ENCODE measurements at regions not wholly inside any gene's neighbourhood (a gene's known extent, or its start where the extent isn't known, plus 50 kb on each side); places are given as distances from the start of the nearest gene placed in this dataset.

DNA sequence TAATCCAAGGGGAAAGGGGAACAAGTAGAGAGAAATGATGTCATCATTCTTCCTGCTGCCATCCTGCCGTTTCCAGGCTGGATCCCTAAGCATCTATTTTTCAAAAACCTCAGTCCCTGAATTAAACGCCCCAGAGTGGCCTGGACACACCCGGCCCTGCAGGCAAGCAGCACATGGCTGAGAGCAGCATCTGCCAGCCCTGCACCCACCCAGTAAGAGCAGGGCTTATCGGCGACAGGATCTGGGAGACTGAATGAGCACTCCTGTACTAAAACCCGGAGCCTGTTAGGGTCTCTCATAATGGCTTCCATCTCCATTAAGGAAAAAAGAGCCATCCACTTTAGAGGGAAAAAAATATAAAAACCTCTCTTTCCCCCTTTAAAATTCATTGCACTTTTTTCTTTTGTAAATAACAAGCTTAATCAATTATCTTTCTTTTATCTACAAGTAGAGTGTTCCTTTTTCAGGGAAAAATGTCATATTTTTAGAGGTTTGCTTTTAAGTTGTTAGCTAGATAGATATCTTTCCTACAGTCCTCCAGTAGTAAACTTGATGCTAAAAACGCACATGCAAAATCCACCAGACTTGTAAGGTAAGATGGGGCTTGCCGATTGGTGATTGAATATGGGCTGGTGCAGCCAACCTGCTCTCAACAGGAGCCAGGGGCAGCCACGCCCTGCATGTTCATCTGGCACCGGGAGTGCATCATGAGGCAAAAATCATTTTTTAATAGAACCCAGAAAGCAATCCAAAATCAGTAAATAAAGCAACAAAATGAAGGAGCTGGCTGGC lies 457.8 kb downstream of the EIPR1 start:
- Histone ChIP-seq H3K27me3 (ENCODE audit: low read length) (no peaks in the 10 kb centered on the region), H3K79me2 (ENCODE audit: insufficient read depth, low read length) (no peaks in the 10 kb centered on the region), H3K9ac (ENCODE audit: low read length) (no peak overlapping the region), H3K27ac (ENCODE audit: low read depth, low read length) (no peak overlapping the region), H2AFZ (ENCODE audit: low read depth, low read length, severe bottlenecking) (no peak overlapping the region), H3K9me2 (replicated peaks; ENCODE audit: insufficient read depth, low read length) (no peaks in the 10 kb centered on the region; the same call in 1 of the 2 replicates), H3K4me3 (ENCODE audit: insufficient read depth, low read length, poor library complexity, severe bottlenecking) (no peak overlapping the region), H4K20me1 (ENCODE audit: low read depth, low read length) (no peaks in the 10 kb centered on the region), H3K4me2 (ENCODE audit: low read depth, low read length, poor library complexity, severe bottlenecking) (no peak overlapping the region), H3K36me3 (ENCODE audit: low read length) (no peaks in the 10 kb centered on the region), H3K9me3 (ENCODE audit: insufficient read depth, low read length) (no peaks in the 10 kb centered on the region), H3F3A (ENCODE audit: insufficient read depth) (no peaks in the 10 kb centered on the region)
- TF ChIP-seq, protein P1, sequence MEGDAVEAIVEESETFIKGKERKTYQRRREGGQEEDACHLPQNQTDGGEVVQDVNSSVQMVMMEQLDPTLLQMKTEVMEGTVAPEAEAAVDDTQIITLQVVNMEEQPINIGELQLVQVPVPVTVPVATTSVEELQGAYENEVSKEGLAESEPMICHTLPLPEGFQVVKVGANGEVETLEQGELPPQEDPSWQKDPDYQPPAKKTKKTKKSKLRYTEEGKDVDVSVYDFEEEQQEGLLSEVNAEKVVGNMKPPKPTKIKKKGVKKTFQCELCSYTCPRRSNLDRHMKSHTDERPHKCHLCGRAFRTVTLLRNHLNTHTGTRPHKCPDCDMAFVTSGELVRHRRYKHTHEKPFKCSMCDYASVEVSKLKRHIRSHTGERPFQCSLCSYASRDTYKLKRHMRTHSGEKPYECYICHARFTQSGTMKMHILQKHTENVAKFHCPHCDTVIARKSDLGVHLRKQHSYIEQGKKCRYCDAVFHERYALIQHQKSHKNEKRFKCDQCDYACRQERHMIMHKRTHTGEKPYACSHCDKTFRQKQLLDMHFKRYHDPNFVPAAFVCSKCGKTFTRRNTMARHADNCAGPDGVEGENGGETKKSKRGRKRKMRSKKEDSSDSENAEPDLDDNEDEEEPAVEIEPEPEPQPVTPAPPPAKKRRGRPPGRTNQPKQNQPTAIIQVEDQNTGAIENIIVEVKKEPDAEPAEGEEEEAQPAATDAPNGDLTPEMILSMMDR (IDR thresholded peaks at IDR 0.05; ENCODE audit: insufficient read depth, low read length, poor library complexity, severe bottlenecking) = no peak
- no peak for TF ChIP-seq EZH2phosphoT487 (conservative IDR thresholded peaks at IDR 0.05; ENCODE audit: low read length)

DNA sequence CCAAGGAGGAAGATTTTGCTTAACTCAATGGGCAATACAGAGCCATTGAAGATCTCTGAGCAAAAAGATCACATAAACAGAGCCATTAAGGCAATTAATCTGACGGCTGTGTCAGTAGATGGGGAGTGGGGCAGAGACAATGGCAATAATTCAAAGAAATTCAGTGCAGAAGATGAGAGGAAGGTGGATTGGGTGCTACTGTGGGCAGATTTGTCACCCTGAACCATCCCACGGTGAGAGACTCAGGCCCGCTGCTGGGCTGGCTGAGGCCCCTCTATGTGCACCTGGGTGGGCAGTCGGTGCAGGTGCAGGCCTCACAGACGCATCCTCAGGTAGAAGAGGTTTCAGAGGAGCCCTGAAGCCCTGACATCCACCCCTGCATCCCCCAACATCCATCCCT lies 458.6 kb downstream of the EIPR1 start:
- no peaks in the 10 kb centered on the region for H3K27me3 ChIP-seq (ENCODE audit: low read length)
- H3K9ac ChIP-seq (ENCODE audit: low read length) = no peak overlapping the region
- H3K9me3 ChIP-seq (ENCODE audit: insufficient read depth, low read length) = no peaks in the 10 kb centered on the region

DNA sequence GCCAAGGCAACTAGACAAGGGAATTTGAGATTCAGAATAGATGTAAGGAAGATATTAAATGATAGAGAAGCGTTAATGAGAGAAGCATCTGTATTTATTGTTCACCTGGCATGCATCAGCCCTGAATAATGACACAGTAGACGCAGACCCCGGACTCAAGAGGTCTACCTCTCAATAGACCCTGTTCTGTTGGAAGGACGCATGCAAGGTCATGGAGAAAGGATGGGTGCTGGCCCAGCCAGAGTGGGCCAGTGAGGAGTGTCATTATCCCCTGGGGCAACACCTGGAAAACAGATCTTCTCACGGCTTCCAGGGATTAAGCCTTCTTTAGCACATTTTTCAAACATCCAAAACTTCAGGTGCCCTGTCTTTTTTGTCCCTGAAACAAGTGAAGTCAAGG lies 461.0 kb downstream of the EIPR1 start:
- no peaks in the 10 kb centered on the region for H3K36me3 ChIP-seq (ENCODE audit: low read length)
- H2AFZ ChIP-seq (ENCODE audit: low read depth, low read length, severe bottlenecking) = no peak overlapping the region
- H3K27ac ChIP-seq (ENCODE audit: low read depth, low read length) = no peak overlapping the region
- no peak overlapping the region for H3K4me2 ChIP-seq (ENCODE audit: low read depth, low read length, poor library complexity, severe bottlenecking)
- H3F3A ChIP-seq (ENCODE audit: insufficient read depth) = no peaks in the 10 kb centered on the region
- H3K4me3 ChIP-seq (ENCODE audit: insufficient read depth, low read length, poor library complexity, severe bottlenecking) = no peak overlapping the region
- TF ChIP-seq, protein P1 (IDR thresholded peaks at IDR 0.05; ENCODE audit: insufficient read depth, low read length, poor library complexity, severe bottlenecking) = no peak
- no peak for TF ChIP-seq EZH2phosphoT487 (conservative IDR thresholded peaks at IDR 0.05; ENCODE audit: low read length)
- no peaks in the 10 kb centered on the region for H4K20me1 ChIP-seq (ENCODE audit: low read depth, low read length)
- no peak overlapping the region for H3K9ac ChIP-seq (ENCODE audit: low read length)
- H3K9me2 ChIP-seq (replicated peaks; ENCODE audit: insufficient read depth, low read length) = no peaks in the 10 kb centered on the region; the same call in 1 of the 2 replicates
- H3K79me2 ChIP-seq (ENCODE audit: insufficient read depth, low read length) = no peaks in the 10 kb centered on the region
- no peaks in the 10 kb centered on the region for H3K27me3 ChIP-seq (ENCODE audit: low read length)
- no peaks in the 10 kb centered on the region for H3K9me3 ChIP-seq (ENCODE audit: insufficient read depth, low read length)

More for the DNA sequence above, 458.6 kb downstream of the EIPR1 start:
- no peaks in the 10 kb centered on the region; the same call in 1 of the 2 replicates for H3K9me2 ChIP-seq (replicated peaks; ENCODE audit: insufficient read depth, low read length)
- no peak overlapping the region for H3K4me3 ChIP-seq (ENCODE audit: insufficient read depth, low read length, poor library complexity, severe bottlenecking)
- no peaks in the 10 kb centered on the region for H4K20me1 ChIP-seq (ENCODE audit: low read depth, low read length)
- no peak overlapping the region for H3K27ac ChIP-seq (ENCODE audit: low read depth, low read length)
- no peak for TF ChIP-seq EZH2phosphoT487 (conservative IDR thresholded peaks at IDR 0.05; ENCODE audit: low read length)
- no peaks in the 10 kb centered on the region for H3K79me2 ChIP-seq (ENCODE audit: insufficient read depth, low read length)
- H3K36me3 ChIP-seq (ENCODE audit: low read length) = no peaks in the 10 kb centered on the region
- H2AFZ ChIP-seq (ENCODE audit: low read depth, low read length, severe bottlenecking) = no peak overlapping the region
- no peaks in the 10 kb centered on the region for H3F3A ChIP-seq (ENCODE audit: insufficient read depth)
- no peak overlapping the region for H3K4me2 ChIP-seq (ENCODE audit: low read depth, low read length, poor library complexity, severe bottlenecking)

DNA sequence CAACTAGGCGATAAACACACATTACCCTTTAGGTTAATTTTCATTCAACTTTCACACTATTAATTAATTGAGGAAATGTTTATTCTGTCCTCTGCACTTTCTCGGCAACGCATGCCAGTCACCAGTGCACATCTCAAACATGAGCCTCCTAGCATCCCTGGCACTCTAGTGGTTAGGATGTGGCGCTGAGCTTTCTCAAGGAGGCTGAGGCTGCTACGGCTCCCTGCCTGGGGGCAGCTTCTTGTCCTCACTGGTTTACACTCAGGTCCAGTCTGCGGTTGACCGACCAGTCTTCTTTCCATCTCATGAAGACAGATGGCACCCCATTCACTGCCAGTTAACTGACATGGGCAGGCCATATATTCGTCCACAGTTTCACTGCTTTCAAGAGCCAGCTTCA lies 463.4 kb downstream of the EIPR1 start:
- Histone ChIP-seq H3K4me2 (ENCODE audit: low read depth, low read length, poor library complexity, severe bottlenecking) (no peak overlapping the region), H3K9ac (ENCODE audit: low read length) (no peak overlapping the region), H3K9me2 (replicated peaks; ENCODE audit: insufficient read depth, low read length) (no peaks in the 10 kb centered on the region; the same call in 1 of the 2 replicates), H3K9me3 (ENCODE audit: insufficient read depth, low read length) (no peaks in the 10 kb centered on the region), H3K27ac (ENCODE audit: low read depth, low read length) (no peak overlapping the region), H3K79me2 (ENCODE audit: insufficient read depth, low read length) (no peaks in the 10 kb centered on the region), H3K4me3 (ENCODE audit: insufficient read depth, low read length, poor library complexity, severe bottlenecking) (no peak overlapping the region), H3K27me3 (ENCODE audit: low read length) (no peaks in the 10 kb centered on the region), H3F3A (ENCODE audit: insufficient read depth) (no peaks in the 10 kb centered on the region), H2AFZ (ENCODE audit: low read depth, low read length, severe bottlenecking) (no peak overlapping the region), H3K36me3 (ENCODE audit: low read length) (no peaks in the 10 kb centered on the region), H4K20me1 (ENCODE audit: low read depth, low read length) (no peaks in the 10 kb centered on the region)
- TF ChIP-seq, protein P1 (IDR thresholded peaks at IDR 0.05; ENCODE audit: insufficient read depth, low read length, poor library complexity, severe bottlenecking) = no peak
- TF ChIP-seq EZH2phosphoT487 (conservative IDR thresholded peaks at IDR 0.05; ENCODE audit: low read length) = no peak

Measured in SU-DHL-6 (cell line).